Neural cell (in vitro differentiated cells): ENCODE measurements at regions not wholly inside any gene's neighbourhood (a gene's known extent, or its start where the extent isn't known, plus 50 kb on each side); places are given as distances from the start of the nearest gene placed in this dataset.

Experiments
- EP300 ChIP-seq: fragments of 450-650 bp; conservative IDR thresholded peaks from 2 replicates; pipeline ENCODE4 v1.6.1; 2014; ENCODE audit warnings: antibody characterized with exemption, mild to moderate bottlenecking, moderate library complexity; ENCODE audit not compliant: poor library complexity, severe bottlenecking
- EZH2 ChIP-seq: fragments of 200-600, 300-800 bp; shearing (Covaris generic), sonication (generic); IDR thresholded peaks from 2 replicates; pipeline ENCODE4 v1.6.1; 2014; ENCODE audit warnings: antibody characterized with exemption, low read length, borderline replicate concordance, mild to moderate bottlenecking; ENCODE audit not compliant: insufficient read depth, poor library complexity, severe bottlenecking
- MXI1 ChIP-seq: fragments of 450-650 bp; conservative IDR thresholded peaks from 2 replicates; pipeline ENCODE4 v1.6.1; 2014; ENCODE audit warnings: antibody characterized with exemption, mild to moderate bottlenecking; ENCODE audit not compliant: poor library complexity, severe bottlenecking
- RAD21 ChIP-seq: fragments of 450-650 bp; conservative IDR thresholded peaks from 2 replicates; pipeline ENCODE4 v1.6.1; 2014; ENCODE audit warnings: antibody characterized with exemption, mild to moderate bottlenecking, moderate library complexity
- SMC3 ChIP-seq: fragments of 450-650 bp; conservative IDR thresholded peaks from 2 replicates; pipeline ENCODE4 v1.6.1; 2014; ENCODE audit warnings: antibody characterized with exemption, mild to moderate bottlenecking, moderate library complexity; ENCODE audit not compliant: poor library complexity
- TAF1 ChIP-seq: IDR thresholded peaks from 2 replicates; pipeline ENCODE4 v1.6.1; 2012; ENCODE audit warnings: low read depth
- TF ChIP-seq, protein P1 (sequence below): IDR thresholded peaks from 2 replicates; pipeline ENCODE4 v1.6.1; 2012; ENCODE audit warnings: borderline replicate concordance
- TF ChIP-seq, protein P2 (sequence below): fragments of 450-650 bp; IDR thresholded peaks from 2 replicates; pipeline ENCODE4 v1.5.1; 2014; ENCODE audit warnings: antibody characterized with exemption, mild to moderate bottlenecking, moderate library complexity; ENCODE audit not compliant: poor library complexity, severe bottlenecking

DNA sequence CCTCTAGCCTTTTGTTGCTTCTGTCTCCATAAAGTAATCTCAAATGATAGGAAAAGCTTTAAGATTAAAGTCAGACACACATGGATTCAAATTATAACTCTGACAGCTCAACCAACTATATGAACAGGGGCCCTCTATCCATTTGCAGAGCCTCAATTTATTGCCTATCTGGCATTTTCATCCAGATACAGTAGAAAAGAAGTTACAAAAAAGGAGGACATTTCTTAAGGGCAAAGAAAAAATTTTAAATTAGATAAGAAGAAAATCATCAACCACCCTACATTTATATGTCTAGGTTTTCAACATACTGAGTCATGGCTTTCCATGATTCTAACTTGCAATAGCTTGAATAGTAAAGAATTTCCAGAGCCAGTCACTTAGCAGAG is 567.2 kb downstream of the CAAP1 start:
- TF ChIP-seq EP300, result no peak
- TF ChIP-seq, protein P1, sequence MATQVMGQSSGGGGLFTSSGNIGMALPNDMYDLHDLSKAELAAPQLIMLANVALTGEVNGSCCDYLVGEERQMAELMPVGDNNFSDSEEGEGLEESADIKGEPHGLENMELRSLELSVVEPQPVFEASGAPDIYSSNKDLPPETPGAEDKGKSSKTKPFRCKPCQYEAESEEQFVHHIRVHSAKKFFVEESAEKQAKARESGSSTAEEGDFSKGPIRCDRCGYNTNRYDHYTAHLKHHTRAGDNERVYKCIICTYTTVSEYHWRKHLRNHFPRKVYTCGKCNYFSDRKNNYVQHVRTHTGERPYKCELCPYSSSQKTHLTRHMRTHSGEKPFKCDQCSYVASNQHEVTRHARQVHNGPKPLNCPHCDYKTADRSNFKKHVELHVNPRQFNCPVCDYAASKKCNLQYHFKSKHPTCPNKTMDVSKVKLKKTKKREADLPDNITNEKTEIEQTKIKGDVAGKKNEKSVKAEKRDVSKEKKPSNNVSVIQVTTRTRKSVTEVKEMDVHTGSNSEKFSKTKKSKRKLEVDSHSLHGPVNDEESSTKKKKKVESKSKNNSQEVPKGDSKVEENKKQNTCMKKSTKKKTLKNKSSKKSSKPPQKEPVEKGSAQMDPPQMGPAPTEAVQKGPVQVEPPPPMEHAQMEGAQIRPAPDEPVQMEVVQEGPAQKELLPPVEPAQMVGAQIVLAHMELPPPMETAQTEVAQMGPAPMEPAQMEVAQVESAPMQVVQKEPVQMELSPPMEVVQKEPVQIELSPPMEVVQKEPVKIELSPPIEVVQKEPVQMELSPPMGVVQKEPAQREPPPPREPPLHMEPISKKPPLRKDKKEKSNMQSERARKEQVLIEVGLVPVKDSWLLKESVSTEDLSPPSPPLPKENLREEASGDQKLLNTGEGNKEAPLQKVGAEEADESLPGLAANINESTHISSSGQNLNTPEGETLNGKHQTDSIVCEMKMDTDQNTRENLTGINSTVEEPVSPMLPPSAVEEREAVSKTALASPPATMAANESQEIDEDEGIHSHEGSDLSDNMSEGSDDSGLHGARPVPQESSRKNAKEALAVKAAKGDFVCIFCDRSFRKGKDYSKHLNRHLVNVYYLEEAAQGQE, result no peak
- no peak for TF ChIP-seq MXI1
- TF ChIP-seq, protein P2, sequence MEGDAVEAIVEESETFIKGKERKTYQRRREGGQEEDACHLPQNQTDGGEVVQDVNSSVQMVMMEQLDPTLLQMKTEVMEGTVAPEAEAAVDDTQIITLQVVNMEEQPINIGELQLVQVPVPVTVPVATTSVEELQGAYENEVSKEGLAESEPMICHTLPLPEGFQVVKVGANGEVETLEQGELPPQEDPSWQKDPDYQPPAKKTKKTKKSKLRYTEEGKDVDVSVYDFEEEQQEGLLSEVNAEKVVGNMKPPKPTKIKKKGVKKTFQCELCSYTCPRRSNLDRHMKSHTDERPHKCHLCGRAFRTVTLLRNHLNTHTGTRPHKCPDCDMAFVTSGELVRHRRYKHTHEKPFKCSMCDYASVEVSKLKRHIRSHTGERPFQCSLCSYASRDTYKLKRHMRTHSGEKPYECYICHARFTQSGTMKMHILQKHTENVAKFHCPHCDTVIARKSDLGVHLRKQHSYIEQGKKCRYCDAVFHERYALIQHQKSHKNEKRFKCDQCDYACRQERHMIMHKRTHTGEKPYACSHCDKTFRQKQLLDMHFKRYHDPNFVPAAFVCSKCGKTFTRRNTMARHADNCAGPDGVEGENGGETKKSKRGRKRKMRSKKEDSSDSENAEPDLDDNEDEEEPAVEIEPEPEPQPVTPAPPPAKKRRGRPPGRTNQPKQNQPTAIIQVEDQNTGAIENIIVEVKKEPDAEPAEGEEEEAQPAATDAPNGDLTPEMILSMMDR, result no peak
- no peak for TF ChIP-seq TAF1
- TF ChIP-seq RAD21, result no peak
- no peak for TF ChIP-seq EZH2
- no peak for TF ChIP-seq SMC3
